ENCODE measurements at regions not wholly inside any gene's neighbourhood (a gene's known extent, or its start where the extent isn't known, plus 50 kb on each side); places are given as distances from the start of the nearest gene placed in this dataset.
A peak's percentile ranks its signal among the peaks of the same experiment; 100 is the strongest.
"Not testable (repeated sequence)": the region's sequence is repeated elsewhere in the genome, so short reads cannot be mapped to it uniquely, and the experiment has no call there.

- TF ChIP-seq, protein P1, sequence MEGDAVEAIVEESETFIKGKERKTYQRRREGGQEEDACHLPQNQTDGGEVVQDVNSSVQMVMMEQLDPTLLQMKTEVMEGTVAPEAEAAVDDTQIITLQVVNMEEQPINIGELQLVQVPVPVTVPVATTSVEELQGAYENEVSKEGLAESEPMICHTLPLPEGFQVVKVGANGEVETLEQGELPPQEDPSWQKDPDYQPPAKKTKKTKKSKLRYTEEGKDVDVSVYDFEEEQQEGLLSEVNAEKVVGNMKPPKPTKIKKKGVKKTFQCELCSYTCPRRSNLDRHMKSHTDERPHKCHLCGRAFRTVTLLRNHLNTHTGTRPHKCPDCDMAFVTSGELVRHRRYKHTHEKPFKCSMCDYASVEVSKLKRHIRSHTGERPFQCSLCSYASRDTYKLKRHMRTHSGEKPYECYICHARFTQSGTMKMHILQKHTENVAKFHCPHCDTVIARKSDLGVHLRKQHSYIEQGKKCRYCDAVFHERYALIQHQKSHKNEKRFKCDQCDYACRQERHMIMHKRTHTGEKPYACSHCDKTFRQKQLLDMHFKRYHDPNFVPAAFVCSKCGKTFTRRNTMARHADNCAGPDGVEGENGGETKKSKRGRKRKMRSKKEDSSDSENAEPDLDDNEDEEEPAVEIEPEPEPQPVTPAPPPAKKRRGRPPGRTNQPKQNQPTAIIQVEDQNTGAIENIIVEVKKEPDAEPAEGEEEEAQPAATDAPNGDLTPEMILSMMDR (conservative IDR thresholded peaks at IDR 0.05; ENCODE audit: low read depth, low read length): no peak
- DNase-seq (ENCODE audit: low read depth): no peak
- no peak overlapping the region for H3K4me3 ChIP-seq (ENCODE audit: low read depth, low read length)
These were observed 142.3 kb upstream of the TSC22D1 start for GRCh38 chr13:44718467-44718866.

DNA sequence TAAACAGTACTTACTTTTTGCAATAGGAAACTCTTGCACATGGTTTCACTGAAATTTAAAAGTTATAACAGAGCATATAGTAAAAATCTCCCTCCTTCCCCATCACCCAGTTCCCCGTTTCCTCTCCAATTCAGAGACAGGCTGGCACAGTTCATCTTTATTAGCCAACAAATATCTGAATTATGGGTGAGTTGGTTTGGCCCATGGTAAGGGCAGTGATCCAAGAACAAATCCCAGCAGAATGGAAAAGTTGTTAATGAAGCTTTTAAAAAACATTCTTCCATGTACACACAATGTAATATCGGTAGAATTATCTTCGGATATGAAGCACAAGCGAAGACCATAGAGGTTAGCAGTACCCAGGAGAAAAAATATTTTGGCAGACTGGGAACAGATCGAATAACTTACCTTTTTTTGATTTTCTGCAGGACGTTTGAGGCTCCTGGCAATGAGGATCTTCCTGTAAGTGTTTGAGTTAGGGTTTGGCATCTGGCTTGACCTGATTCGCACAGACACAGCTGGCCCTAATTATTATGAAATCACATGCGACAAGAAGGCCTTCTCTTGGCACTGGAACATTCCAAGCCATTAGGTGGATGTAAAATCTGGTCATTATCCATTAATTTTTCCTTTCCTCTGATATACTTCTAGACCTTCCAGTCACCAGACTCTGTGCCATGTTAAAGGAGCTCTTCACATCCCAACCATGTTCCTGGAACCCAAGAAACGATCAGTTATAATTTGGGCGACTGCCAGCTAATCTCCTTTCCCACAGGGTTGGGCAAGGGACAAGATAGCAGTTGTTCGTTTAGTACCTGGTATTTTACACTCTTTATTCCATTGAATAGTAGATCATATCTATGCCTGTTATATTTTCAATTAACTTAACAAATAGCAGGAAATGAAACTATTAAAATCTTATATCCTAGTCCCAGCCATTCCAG is 139.4 kb upstream of the TSC22D1 start:
- H3K4me3 ChIP-seq (ENCODE audit: low read depth, low read length): no peak overlapping the region
- TF ChIP-seq, protein P1 (conservative IDR thresholded peaks at IDR 0.05; ENCODE audit: low read depth, low read length): no peak
- no peak for DNase-seq (ENCODE audit: low read depth)

DNA sequence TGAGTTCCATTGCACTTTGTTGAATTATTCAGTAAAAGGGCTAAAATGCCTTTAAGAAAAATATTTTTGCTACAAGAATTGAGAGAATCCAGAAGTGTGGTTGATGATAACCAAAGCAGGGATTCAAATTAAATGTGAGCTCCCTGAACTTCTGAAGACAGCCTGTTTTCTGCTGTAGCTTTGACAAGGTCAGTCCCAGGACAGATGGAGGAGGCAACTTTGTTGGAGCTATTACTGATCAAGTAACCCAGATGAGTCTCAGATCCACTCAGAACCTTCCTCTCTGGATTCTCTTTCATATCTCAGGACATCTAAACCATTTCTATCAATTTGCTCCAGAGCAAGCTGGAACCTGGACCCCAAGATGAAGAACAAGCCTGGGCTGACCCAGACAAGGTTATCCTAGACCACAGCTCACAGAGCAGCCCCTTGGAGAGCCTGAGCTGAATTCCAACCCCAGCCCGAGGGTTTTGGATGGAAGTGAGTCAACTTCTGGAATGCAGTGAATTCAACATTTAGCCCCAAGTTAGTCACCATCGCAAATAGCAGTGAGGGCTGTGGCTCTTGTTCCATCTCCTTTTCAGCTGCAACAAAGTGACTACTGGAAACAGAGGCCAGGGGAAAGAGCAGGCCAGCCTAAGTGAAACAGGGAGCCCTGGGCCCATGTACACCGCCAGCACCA is 137.8 kb upstream of the TSC22D1 start:
- TF ChIP-seq, protein P1 (conservative IDR thresholded peaks at IDR 0.05; ENCODE audit: low read depth, low read length): no peak
- DNase-seq (ENCODE audit: low read depth): peak; percentile 79
- H3K4me3 ChIP-seq (ENCODE audit: low read depth, low read length): no peak overlapping the region

DNA sequence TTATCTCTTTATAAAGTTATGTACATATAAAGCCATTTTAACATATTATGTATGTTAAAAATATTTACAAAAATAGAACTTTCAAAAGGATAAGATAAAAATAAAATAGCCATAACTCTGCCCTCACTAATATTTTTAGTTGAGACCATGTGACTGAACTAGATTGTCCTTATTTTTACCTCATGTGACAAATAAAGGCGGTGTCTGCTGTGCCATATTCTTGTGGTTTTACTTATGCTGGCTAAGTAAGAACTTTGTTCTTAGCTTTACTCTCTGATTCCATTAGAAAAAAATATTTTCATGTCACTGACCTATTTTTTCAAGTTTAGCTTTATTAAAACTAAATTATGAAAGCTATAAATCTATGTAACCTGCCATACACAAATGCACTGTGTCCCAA is 135.6 kb upstream of the TSC22D1 start:
- no peak for DNase-seq (ENCODE audit: low read depth)
- TF ChIP-seq, protein P1 (conservative IDR thresholded peaks at IDR 0.05; ENCODE audit: low read depth, low read length): no peak
- H3K4me3 ChIP-seq (ENCODE audit: low read depth, low read length): no peak overlapping the region

DNA sequence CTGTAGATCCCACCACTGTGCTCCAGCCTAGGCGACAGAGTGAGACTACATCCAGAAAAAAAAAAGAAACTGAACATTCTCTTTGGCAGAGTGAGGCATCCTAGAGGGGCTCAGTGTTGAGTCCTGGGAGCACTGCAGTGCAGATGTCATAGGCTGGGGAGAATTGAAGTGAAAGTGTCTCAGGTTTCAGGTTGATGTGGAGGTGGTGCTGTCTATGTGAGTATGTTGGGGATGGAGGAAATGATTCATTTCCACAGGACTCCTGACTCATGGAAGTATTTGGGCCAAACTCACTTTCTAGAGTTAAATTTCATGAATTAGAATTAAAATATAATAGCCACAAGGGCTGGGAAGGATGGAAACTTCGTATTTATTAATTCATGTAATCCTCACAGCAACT is 134.4 kb upstream of the TSC22D1 start:
- DNase-seq (ENCODE audit: low read depth): no peak
- TF ChIP-seq, protein P1 (conservative IDR thresholded peaks at IDR 0.05; ENCODE audit: low read depth, low read length): no peak
- no peak overlapping the region for H3K4me3 ChIP-seq (ENCODE audit: low read depth, low read length)

DNA sequence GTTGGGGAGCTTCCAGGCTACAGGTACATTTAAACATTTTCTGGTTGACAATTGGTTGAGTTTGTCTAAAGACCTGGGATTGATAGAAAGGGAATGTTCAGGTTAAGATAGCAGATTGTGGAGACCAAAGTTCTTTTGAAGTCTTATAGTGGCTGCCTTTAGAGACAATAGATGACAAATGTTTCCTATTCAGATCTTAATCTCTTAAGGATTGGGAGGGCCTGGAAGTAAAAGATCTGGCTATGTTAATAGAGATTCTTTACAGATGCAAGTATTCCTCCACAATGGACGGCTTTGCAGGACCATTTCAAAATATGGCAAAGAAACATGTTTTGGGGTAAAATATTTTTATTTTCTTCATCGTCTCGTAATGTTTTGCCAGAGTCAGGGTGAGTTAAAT is 128.7 kb upstream of the TSC22D1 start:
- not testable (repeated sequence) for DNase-seq (ENCODE audit: low read depth); H3K4me3 ChIP-seq (ENCODE audit: low read depth, low read length)

GRCh38 chr13:44703371-44703770 is 127.2 kb upstream of the TSC22D1 start:
- DNase-seq (ENCODE audit: low read depth): peak; percentile 39
- TF ChIP-seq, protein P1 (conservative IDR thresholded peaks at IDR 0.05; ENCODE audit: low read depth, low read length): no peak

More at GRCh38 chr13:44703371-44703770, 127.2 kb upstream of the TSC22D1 start:
- no peak overlapping the region for H3K4me3 ChIP-seq (ENCODE audit: low read depth, low read length)
